HepG2 (cell line): ENCODE measurements at regions not wholly inside any gene's neighbourhood (a gene's known extent, or its start where the extent isn't known, plus 50 kb on each side); places are given as distances from the start of the nearest gene placed in this dataset.

Experiments used
- ATAC-seq: fragments of 200-7000 bp; cut with Tn5 transposase; 3 replicates; pipeline ENCODE4 v1.9.1; 2020; ENCODE audit warnings: mild to moderate bottlenecking, moderate library complexity
- BruUV-seq: library from RNA; stranded (reverse); fragments of 400-500 nt; replicated peaks from 2 replicates; lab custom pipeline; 2021; lab: Mats Ljungman, UMichigan
- CTCF ChIA-PET: fragments of 300-600 bp; formaldehyde crosslinking; extraction: SDS; loops from one replicate; lab custom pipeline; 2021; ENCODE audit warnings: low total read pairs, inconsistent platforms, low intra/inter-chr PET ratio; lab: Yijun Ruan, JAX
- POLR2A ChIA-PET: fragments of 350-600 bp; sonication (Branson Sonifier 250); formaldehyde crosslinking; loops from one replicate; lab custom pipeline; 2020; ENCODE audit warnings: antibody characterized with exemption, inconsistent platforms; lab: Yijun Ruan, JAX
- DNase-seq: peaks from one replicate; pipeline ENCODE4 v3.0.0-alpha.2; 2015; ENCODE audit warnings: low spot score
- FAIRE-seq: peaks from 3 replicates; lab custom pipeline; 2011; peaks lifted over from hg19 to GRCh38; lab: Jason Lieb, UNC
- H2AFZ ChIP-seq: one replicate; pipeline ENCODE4 v1.6.1; 2011; ENCODE audit warnings: low read length, inconsistent platforms
- H3K27ac ChIP-seq: fragments of 300-600 bp; 3 replicates; pipeline ENCODE4 v1.8.0; 2011; ENCODE audit warnings: mixed run types, mild to moderate bottlenecking, mixed read lengths, low read length, inconsistent platforms; ENCODE audit not compliant: insufficient read depth; ENCODE audit errors: extremely low read length
- H3K27me3 ChIP-seq, 2 experiments: fragments of 200-600 bp in 1 of 2; 2 replicates in 1 of 2; 3 replicates in 1 of 2; pipeline versions ENCODE4 v1.6.0 to v1.8.0; 2011; ENCODE audit warnings: low read length in 2 of 2, mild to moderate bottlenecking in 2 of 2, moderate library complexity in 2 of 2, inconsistent platforms in 1 of 2; ENCODE audit not compliant: insufficient read depth in 2 of 2, control insufficient read depth in 1 of 2
- H3K36me3 ChIP-seq, 2 experiments: fragments of 200-600 bp in 1 of 2; replicated peaks in 1 of 2; 2 replicates in 1 of 2; 3 replicates in 1 of 2; pipeline versions ENCODE4 v1.5.1 to v1.8.0; 2011; ENCODE audit warnings: low read length in 2 of 2, inconsistent platforms in 1 of 2; ENCODE audit not compliant: insufficient read depth in 2 of 2, control insufficient read depth in 1 of 2
- H3K4me1 ChIP-seq: 2 replicates; pipeline ENCODE4 v1.5.1; 2012; ENCODE audit warnings: low read length, inconsistent platforms; ENCODE audit not compliant: insufficient read depth
- H3K4me2 ChIP-seq: 2 replicates; pipeline ENCODE4 v1.6.0; 2011; ENCODE audit warnings: low read depth, low read length, inconsistent platforms
- H3K4me3 ChIP-seq, 3 experiments: fragments of 200-600 bp in 1 of 3; sonication (generic), shearing (Covaris generic) in 1 of 3; replicated peaks in 1 of 3; 2 replicates each; pipeline ENCODE4 v1.5.1; 2011 to 2016; ENCODE audit warnings: low read length in 3 of 3, inconsistent platforms in 2 of 3, low read depth in 2 of 3, mild to moderate bottlenecking in 2 of 3, control low read depth in 1 of 3, mixed read lengths in 1 of 3; ENCODE audit not compliant: insufficient read depth in 1 of 3
- H3K79me2 ChIP-seq: one replicate; pipeline ENCODE4 v1.6.1; 2011; ENCODE audit warnings: low read length, inconsistent platforms; ENCODE audit not compliant: insufficient read depth
- H3K9ac ChIP-seq: 2 replicates; pipeline ENCODE4 v1.6.0; 2011; ENCODE audit warnings: mild to moderate bottlenecking, low read depth, low read length, inconsistent platforms; ENCODE audit not compliant: insufficient read depth
- H3K9me3 ChIP-seq: 2 replicates; pipeline ENCODE4 v1.5.1; 2012; ENCODE audit warnings: mild to moderate bottlenecking, low read length
- H4K20me1 ChIP-seq: 2 replicates; pipeline ENCODE4 v1.6.0; 2011; ENCODE audit warnings: inconsistent platforms, mild to moderate bottlenecking, low read length, moderate library complexity; ENCODE audit not compliant: insufficient read depth
- CHD4 ChIP-seq: fragments of 200-600 bp; sonication (generic); IDR thresholded peaks from 2 replicates; pipeline ENCODE4 v1.7.0; 2017; ENCODE audit warnings: mild to moderate bottlenecking, low read length, borderline replicate concordance
- FOSL2 ChIP-seq: sonication (generic); formaldehyde crosslinking; IDR thresholded peaks from 2 replicates; pipeline ENCODE4 v1.4.0; 2020; ENCODE audit warnings: missing genetic modification reagents
- HOXA5 ChIP-seq: sonication (generic); formaldehyde crosslinking; IDR thresholded peaks from 2 replicates; pipeline ENCODE4 v1.4.0; 2020; ENCODE audit warnings: missing genetic modification reagents
- KMT2A ChIP-seq: sonication (generic); formaldehyde crosslinking; IDR thresholded peaks from 2 replicates; pipeline ENCODE4 v1.4.0; 2020; ENCODE audit warnings: missing genetic modification reagents
- MAFF ChIP-seq: IDR thresholded peaks from 2 replicates; pipeline ENCODE4 v1.6.1; 2011; ENCODE audit warnings: low read depth, low read length, improper control_type of control experiment
- MAFK ChIP-seq, 2 experiments: IDR thresholded peaks in 1 of 2; conservative IDR thresholded peaks in 1 of 2; 2 replicates each; pipeline ENCODE4 v1.6.1; 2011; ENCODE audit warnings: improper control_type of control experiment in 2 of 2, low read length in 2 of 2
- NCOR1 ChIP-seq: fragments of 200-600 bp; sonication (generic); IDR thresholded peaks from 2 replicates; pipeline ENCODE4 v1.7.0; 2017; ENCODE audit warnings: antibody characterized with exemption, low read length, borderline replicate concordance
- ZNF282 ChIP-seq: fragments of 450-650 bp; IDR thresholded peaks from 2 replicates; pipeline ENCODE4 v1.6.1; 2018; ENCODE audit not compliant: partially characterized antibody
- WGBS: methylation state at CpG from one replicate; pipeline ENCODE4 v1.1.6; 2017; ENCODE audit warnings: low lambda C conversion rate; 5-methylcytosine and 5-hydroxymethylcytosine counted together
- in situ Hi-C: cut with HindIII; loops from 2 replicates; pipeline ENCODE4 v1.10.0; 2017; ENCODE audit warnings: low pct_unique_long_range_greater_than_20kb; ENCODE audit not compliant: extremely low pct_ligation_motif_present
- intact Hi-C: fragments of 100-400 bp; cut with micrococcal nuclease; formaldehyde crosslinking; loops from one replicate; pipeline ENCODE4 v1.10.0; 2022; ENCODE audit not compliant: unreplicated experiment
- TF ChIP-seq, protein P1 (sequence below): fragments of 450-650 bp; IDR thresholded peaks from 2 replicates; pipeline ENCODE4 v1.6.1; 2017
- TF ChIP-seq, protein P2 (sequence below): sonication (generic); formaldehyde crosslinking; IDR thresholded peaks from 2 replicates; pipeline ENCODE4 v1.9.0; 2022; ENCODE audit warnings: missing genetic modification reagents, mild to moderate bottlenecking, borderline replicate concordance
- TF ChIP-seq, protein P3 (sequence below): sonication (generic); formaldehyde crosslinking; IDR thresholded peaks from 2 replicates; pipeline ENCODE4 v1.4.0; 2020; ENCODE audit warnings: missing genetic modification reagents, low read depth, mild to moderate bottlenecking, borderline replicate concordance

DNA sequence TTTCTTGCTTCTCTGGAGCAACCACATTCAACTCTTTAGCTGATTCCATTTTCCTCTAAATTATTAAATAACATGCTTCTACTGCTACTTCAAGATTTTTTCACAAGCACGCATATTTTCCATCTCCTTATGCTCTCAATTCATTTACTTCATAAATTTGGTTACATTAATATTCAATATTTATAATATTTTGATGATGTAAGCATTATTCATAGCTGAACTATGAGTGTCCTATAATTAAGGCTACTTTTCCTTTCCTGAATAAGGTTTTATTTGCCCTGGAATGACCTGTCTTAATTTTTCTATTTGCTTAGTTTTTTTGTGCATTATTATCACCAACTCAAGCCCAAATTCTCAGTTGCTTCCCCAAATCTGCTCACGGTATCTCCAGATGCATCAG is 109.4 kb upstream of the ADPGK start:
- Histone ChIP-seq H3K27me3 (0 out of 5 replicates have a peak, but pooled peaks cover 0 to 3% of the 10 kb centered on the region in 2 experiments), H3K9ac (no peak overlapping the region), H3K9me3 (no peaks in the 10 kb centered on the region), H3K4me1 (no peaks in the 10 kb centered on the region), H3K4me2 (no peak overlapping the region), H3K79me2 (no peaks in the 10 kb centered on the region), H3K27ac (no peak overlapping the region), H2AFZ (no peak overlapping the region), H4K20me1 (no peaks in the 10 kb centered on the region), H3K4me3 (no peak overlapping the region), H3K36me3 (no peaks in the 10 kb centered on the region)
- BruUV-seq, result no TSS peak
- no peak for FAIRE-seq
- ChIA-PET CTCF (no interaction called here), POLR2A (no interaction called here)
- 17% methylated on average over 2 of the region's 2 CpGs for WGBS
- no peak for DNase-seq
- ATAC-seq, result no peak
- TF ChIP-seq CHD4, result no peak
- no peak for TF ChIP-seq ZNF282
- no peak for TF ChIP-seq KMT2A
- TF ChIP-seq, protein P1, sequence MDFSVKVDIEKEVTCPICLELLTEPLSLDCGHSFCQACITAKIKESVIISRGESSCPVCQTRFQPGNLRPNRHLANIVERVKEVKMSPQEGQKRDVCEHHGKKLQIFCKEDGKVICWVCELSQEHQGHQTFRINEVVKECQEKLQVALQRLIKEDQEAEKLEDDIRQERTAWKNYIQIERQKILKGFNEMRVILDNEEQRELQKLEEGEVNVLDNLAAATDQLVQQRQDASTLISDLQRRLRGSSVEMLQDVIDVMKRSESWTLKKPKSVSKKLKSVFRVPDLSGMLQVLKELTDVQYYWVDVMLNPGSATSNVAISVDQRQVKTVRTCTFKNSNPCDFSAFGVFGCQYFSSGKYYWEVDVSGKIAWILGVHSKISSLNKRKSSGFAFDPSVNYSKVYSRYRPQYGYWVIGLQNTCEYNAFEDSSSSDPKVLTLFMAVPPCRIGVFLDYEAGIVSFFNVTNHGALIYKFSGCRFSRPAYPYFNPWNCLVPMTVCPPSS, result no peak
- TF ChIP-seq HOXA5 (CRISPR knock-in tag), result no peak
- TF ChIP-seq, protein P2, sequence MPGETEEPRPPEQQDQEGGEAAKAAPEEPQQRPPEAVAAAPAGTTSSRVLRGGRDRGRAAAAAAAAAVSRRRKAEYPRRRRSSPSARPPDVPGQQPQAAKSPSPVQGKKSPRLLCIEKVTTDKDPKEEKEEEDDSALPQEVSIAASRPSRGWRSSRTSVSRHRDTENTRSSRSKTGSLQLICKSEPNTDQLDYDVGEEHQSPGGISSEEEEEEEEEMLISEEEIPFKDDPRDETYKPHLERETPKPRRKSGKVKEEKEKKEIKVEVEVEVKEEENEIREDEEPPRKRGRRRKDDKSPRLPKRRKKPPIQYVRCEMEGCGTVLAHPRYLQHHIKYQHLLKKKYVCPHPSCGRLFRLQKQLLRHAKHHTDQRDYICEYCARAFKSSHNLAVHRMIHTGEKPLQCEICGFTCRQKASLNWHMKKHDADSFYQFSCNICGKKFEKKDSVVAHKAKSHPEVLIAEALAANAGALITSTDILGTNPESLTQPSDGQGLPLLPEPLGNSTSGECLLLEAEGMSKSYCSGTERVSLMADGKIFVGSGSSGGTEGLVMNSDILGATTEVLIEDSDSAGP (CRISPR knock-in tag), result no peak
- no peak for TF ChIP-seq FOSL2
- TF ChIP-seq MAFF, result peak; percentile 95
- TF ChIP-seq NCOR1, result no peak
- TF ChIP-seq, protein P3, sequence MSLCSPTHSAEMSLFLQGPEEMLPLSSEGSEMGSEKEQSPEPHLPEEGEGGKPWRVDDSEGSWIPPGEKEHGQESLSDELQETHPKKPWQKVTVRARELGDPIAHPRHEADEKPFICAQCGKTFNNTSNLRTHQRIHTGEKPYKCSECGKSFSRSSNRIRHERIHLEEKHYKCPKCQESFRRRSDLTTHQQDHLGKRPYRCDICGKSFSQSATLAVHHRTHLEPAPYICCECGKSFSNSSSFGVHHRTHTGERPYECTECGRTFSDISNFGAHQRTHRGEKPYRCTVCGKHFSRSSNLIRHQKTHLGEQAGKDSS (CRISPR knock-in tag), result no peak
- TF ChIP-seq MAFK (conservative IDR thresholded peaks at IDR 0.05 in 1 of 2, IDR thresholded peaks at IDR 0.05 in 1 of 2; ENCODE audit: low read length in 2 of 2), result peak; percentile 87 to 96
- in situ Hi-C loops (no loop called here), intact Hi-C loops (no loop called here)
